Type B pancreatic cell (in vitro differentiated cells): ENCODE measurements at regions not wholly inside any gene's neighbourhood (a gene's known extent, or its start where the extent isn't known, plus 50 kb on each side); places are given as distances from the start of the nearest gene placed in this dataset.

Experiments used
- DNase-seq: peaks from one replicate; pipeline ENCODE4 v3.0.0; 2021; ENCODE audit warnings: mixed read lengths; ENCODE audit not compliant: unreplicated experiment; ENCODE audit errors: extremely low spot score
- H3K27ac Mint-ChIP-seq: 2 replicates; pipeline ENCODE4 v1.8.0; 2021; ENCODE audit warnings: mild to moderate bottlenecking, mixed read lengths
- H3K27me3 Mint-ChIP-seq: 2 replicates; pipeline ENCODE4 v1.8.0; 2021; ENCODE audit warnings: mixed read lengths
- H3K36me3 Mint-ChIP-seq: 2 replicates; pipeline ENCODE4 v1.8.0; 2021; ENCODE audit warnings: mixed read lengths
- H3K4me1 Mint-ChIP-seq: one replicate; pipeline ENCODE4 v1.8.0; 2021; ENCODE audit warnings: mixed read lengths; ENCODE audit not compliant: unreplicated experiment
- H3K4me3 Mint-ChIP-seq: 2 replicates; pipeline ENCODE4 v1.8.0; 2021; ENCODE audit warnings: mild to moderate bottlenecking, mixed read lengths
- H3K9me3 Mint-ChIP-seq: 2 replicates; pipeline ENCODE4 v1.8.0; 2021; ENCODE audit warnings: mixed read lengths
- TF ChIP-seq, protein P1 (sequence below): fragments of 200-600 bp; sonication (generic); conservative IDR thresholded peaks from 2 replicates; pipeline ENCODE4 v1.5.0; 2021; ENCODE audit warnings: antibody characterized with exemption, mild to moderate bottlenecking

DNA sequence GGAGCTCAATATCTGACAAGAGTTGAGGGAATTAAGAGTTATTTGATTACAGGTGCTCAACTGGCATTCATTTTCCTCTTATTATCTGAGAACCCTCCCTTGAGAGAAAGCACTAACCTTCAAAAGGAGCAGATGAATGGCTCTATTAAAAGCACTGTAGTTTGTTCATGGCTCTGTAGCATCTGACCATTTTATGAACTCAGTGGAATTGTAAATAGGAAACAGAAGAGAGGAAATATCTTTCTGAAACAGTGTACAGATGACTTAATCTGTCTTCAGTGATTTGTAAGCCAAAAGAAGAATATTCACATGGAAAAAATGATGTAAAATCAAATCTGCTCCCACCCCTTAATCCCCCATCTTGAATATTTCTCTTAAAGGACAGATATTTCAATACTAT is 810.4 kb upstream of the GRAMD2B start:
- TF ChIP-seq, protein P1, sequence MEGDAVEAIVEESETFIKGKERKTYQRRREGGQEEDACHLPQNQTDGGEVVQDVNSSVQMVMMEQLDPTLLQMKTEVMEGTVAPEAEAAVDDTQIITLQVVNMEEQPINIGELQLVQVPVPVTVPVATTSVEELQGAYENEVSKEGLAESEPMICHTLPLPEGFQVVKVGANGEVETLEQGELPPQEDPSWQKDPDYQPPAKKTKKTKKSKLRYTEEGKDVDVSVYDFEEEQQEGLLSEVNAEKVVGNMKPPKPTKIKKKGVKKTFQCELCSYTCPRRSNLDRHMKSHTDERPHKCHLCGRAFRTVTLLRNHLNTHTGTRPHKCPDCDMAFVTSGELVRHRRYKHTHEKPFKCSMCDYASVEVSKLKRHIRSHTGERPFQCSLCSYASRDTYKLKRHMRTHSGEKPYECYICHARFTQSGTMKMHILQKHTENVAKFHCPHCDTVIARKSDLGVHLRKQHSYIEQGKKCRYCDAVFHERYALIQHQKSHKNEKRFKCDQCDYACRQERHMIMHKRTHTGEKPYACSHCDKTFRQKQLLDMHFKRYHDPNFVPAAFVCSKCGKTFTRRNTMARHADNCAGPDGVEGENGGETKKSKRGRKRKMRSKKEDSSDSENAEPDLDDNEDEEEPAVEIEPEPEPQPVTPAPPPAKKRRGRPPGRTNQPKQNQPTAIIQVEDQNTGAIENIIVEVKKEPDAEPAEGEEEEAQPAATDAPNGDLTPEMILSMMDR: no peak
- no peaks in the 10 kb centered on the region for H3K9me3 Mint-ChIP-seq

DNA sequence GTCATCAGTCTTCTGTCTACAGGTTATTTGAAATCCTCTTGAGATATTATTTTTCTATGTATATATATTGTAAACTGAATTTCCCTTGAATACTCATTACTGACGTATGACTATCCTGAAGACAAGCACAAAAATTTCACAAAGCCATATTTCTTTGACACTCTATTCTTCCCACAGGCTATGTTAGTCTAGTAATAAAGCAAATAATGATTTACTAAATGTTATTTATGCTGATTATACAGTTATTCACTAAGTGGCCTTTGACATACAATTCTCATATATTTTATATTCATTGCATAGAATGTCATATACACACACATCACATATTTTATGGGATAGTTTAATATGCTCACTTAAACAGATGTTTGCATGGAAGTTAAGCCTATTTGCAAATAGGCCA is 793.0 kb upstream of the GRAMD2B start:
- no peak overlapping the region for H3K4me3 Mint-ChIP-seq
- H3K27ac Mint-ChIP-seq: no peak overlapping the region
- no peaks in the 10 kb centered on the region for H3K27me3 Mint-ChIP-seq
- H3K36me3 Mint-ChIP-seq: no peaks in the 10 kb centered on the region
- no peaks in the 10 kb centered on the region for H3K4me1 Mint-ChIP-seq
- DNase-seq: no peak
- H3K9me3 Mint-ChIP-seq: no peaks in the 10 kb centered on the region
- TF ChIP-seq, protein P1: no peak

More for the DNA sequence above, 810.4 kb upstream of the GRAMD2B start:
- Mint-ChIP-seq H3K27me3 (no peaks in the 10 kb centered on the region), H3K36me3 (no peaks in the 10 kb centered on the region), H3K4me1 (peaks cover 16% of the 10 kb centered on the region), H3K27ac (no peak overlapping the region), H3K4me3 (no peak overlapping the region)
- no peak for DNase-seq

DNA sequence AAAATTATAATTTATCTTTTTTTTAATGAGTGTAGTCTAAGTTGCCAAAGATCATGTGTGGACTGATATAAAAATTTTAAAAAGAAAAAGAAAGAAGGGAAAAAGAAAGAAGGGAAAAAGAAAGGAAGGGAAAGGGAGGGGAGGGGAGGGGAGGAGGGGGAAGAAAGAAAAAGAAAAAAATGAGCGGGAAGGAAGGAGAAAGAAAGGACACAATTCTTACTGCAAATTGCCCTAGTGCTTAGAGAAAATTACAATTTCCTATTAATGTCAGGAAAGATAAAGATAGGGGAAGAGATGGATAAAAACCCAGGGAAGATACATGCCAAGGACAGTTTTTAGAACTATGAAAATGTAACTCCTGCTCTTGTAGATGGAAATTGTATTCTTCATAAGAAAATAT is 789.7 kb upstream of the GRAMD2B start:
- TF ChIP-seq, protein P1: no peak
- no peak for DNase-seq
- no peaks in the 10 kb centered on the region for H3K36me3 Mint-ChIP-seq
- no peaks in the 10 kb centered on the region for H3K9me3 Mint-ChIP-seq
- H3K27ac Mint-ChIP-seq: no peak overlapping the region
- no peaks in the 10 kb centered on the region for H3K27me3 Mint-ChIP-seq
- no peaks in the 10 kb centered on the region for H3K4me1 Mint-ChIP-seq
- no peak overlapping the region for H3K4me3 Mint-ChIP-seq

DNA sequence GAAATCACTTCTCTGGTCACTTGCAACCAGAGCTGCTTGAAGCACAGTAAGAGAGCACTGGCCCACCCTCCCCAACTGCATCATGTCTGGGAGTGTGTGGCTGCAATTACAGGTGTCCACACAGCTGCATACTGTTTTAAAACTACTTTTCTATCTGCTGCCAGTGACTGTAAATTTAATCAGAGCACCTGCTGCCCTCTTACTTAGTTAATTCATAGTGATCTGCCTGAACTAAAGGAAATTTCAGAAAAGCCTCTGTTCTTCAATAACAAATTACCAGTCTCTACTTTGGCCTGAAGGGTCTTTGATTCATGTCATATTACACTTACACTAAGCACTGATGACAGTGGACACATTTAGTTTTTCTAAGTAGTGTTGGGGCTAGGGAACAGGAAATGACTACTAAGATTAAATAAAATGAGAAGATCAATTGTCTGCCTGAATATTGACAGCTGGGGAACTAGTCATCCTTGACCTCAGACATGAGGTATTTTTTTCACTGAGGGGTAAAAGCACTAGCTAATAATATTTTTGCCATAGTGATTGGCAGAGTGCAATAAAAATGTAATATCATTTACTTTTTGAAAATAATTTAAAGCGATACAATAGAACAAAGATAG is 788.9 kb upstream of the GRAMD2B start:
- no peaks in the 10 kb centered on the region for H3K4me1 Mint-ChIP-seq
- TF ChIP-seq, protein P1: no peak
- H3K36me3 Mint-ChIP-seq: no peaks in the 10 kb centered on the region
- no peak for DNase-seq
- H3K9me3 Mint-ChIP-seq: no peaks in the 10 kb centered on the region
- no peaks in the 10 kb centered on the region for H3K27me3 Mint-ChIP-seq
- no peak overlapping the region for H3K4me3 Mint-ChIP-seq
- H3K27ac Mint-ChIP-seq: no peak overlapping the region

DNA sequence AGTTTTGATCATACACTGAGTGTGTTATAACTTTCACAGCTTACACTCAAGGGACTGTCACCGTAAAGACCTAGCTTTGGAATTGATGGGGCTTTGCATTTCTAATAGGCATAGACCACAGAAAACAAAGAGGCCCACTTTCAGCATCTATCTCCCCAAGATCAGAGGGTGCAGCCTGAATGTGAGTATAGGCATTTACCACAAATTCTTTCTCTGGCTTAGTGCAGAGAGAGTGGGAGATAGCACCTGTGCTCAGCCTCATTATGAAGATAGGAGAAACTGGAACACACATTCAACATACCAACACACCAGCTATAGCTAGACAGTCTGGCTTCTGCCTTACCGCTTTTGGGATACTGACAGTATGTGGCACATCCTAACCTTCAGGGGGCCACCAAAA is 783.4 kb upstream of the GRAMD2B start:
- peaks cover 4% of the 10 kb centered on the region for H3K36me3 Mint-ChIP-seq
- no peak for DNase-seq
- TF ChIP-seq, protein P1: no peak
- H3K27ac Mint-ChIP-seq: no peak overlapping the region
- no peaks in the 10 kb centered on the region for H3K27me3 Mint-ChIP-seq
- no peak overlapping the region for H3K4me3 Mint-ChIP-seq
- H3K4me1 Mint-ChIP-seq: no peaks in the 10 kb centered on the region
- peaks cover 17% of the 10 kb centered on the region for H3K9me3 Mint-ChIP-seq

DNA sequence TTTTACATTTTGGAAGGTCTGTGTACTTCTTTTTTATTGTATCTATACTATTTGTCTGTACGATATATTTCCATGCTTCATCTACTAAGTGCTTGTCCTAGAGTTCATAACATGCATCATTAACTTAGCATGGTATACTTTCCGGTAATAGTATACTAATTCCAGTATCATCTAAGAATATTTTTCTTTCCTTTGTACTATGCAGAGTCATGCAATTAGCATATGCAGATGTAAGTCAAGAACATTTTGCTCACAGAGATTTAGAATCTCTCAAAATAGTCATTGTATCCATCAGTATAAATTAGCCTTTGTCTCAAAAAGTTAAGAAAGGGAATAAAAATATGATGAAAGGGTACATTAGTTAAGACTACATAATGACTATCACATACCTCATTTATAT is 770.4 kb upstream of the GRAMD2B start:
- Mint-ChIP-seq H3K9me3 (no peaks in the 10 kb centered on the region), H3K36me3 (no peaks in the 10 kb centered on the region), H3K4me3 (no peak overlapping the region), H3K4me1 (peaks cover 11% of the 10 kb centered on the region), H3K27me3 (no peaks in the 10 kb centered on the region), H3K27ac (no peak overlapping the region)
- no peak for DNase-seq
- TF ChIP-seq, protein P1: no peak
